Vagina (tissue), 2 donors: ENCODE measurements at regions not wholly inside any gene's neighbourhood (a gene's known extent, or its start where the extent isn't known, plus 50 kb on each side); places are given as distances from the start of the nearest gene placed in this dataset.

Experiments used
- POLR2A ChIP-seq, 2 donors: fragments of 450-650 bp; IDR thresholded peaks; one replicate each; pipeline ENCODE4 v1.6.1; 2017; ENCODE audit warnings: antibody characterized with exemption in 2 of 2, mild to moderate bottlenecking in 2 of 2, moderate library complexity in 2 of 2
- TF ChIP-seq, protein P1 (sequence below), 3 experiments: fragments of 450-650 bp in 2 of 3; fragments of 200-600 bp in 1 of 3; sonication (generic) in 1 of 3; IDR thresholded peaks; one replicate each; pipeline ENCODE4 v1.5.1; 2017 to 2019; ENCODE audit warnings: antibody characterized with exemption in 3 of 3, mild to moderate bottlenecking in 2 of 3, moderate library complexity in 2 of 3

DNA sequence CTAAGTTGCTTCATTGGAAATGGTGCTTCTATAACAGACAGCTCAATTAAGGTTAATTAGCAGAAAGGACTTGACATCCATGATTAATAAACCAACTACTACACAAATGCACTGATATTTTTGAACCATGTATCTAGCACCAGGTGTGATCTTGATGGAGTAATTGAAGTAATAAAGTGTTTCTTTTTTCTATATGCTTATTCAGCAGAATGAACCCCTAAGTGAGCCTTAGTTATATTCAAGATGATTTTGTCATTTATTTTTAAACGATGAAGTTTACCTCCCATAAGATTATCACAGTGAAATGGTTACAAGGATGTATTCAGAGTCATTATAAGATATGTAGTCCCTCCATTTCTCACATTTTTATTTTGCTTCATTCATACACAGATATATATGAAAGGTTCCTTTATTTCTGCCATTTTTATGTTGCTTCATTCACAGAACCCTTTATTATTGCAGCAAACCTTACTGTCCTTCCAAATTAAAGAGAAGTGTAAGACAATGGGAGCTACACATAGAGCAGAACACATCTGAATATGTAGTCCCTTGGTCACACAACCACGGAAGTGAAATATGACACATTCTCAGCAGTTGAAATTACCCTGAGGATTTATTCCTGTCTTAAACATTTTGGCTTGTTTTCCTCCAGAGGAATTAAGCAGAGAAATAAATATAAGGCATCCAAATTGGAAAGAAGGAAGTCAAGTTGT, 295.0 kb downstream of the RAP2B start:
- TF ChIP-seq, protein P1, sequence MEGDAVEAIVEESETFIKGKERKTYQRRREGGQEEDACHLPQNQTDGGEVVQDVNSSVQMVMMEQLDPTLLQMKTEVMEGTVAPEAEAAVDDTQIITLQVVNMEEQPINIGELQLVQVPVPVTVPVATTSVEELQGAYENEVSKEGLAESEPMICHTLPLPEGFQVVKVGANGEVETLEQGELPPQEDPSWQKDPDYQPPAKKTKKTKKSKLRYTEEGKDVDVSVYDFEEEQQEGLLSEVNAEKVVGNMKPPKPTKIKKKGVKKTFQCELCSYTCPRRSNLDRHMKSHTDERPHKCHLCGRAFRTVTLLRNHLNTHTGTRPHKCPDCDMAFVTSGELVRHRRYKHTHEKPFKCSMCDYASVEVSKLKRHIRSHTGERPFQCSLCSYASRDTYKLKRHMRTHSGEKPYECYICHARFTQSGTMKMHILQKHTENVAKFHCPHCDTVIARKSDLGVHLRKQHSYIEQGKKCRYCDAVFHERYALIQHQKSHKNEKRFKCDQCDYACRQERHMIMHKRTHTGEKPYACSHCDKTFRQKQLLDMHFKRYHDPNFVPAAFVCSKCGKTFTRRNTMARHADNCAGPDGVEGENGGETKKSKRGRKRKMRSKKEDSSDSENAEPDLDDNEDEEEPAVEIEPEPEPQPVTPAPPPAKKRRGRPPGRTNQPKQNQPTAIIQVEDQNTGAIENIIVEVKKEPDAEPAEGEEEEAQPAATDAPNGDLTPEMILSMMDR (IDR thresholded peaks at IDR 0.05), result no peak
- TF ChIP-seq POLR2A (IDR thresholded peaks at IDR 0.05), result no peak
